Left ventricle myocardium inferior (tissue), 1 donor: ENCODE measurements at regions not wholly inside any gene's neighbourhood (a gene's known extent, or its start where the extent isn't known, plus 50 kb on each side); places are given as distances from the start of the nearest gene placed in this dataset.

Experiments
- DNase-seq: peaks from one replicate; pipeline ENCODE4 v3.0.0-alpha.2; 2020
- H3K27ac ChIP-seq: fragments of 200-600 bp; replicated peaks from 2 replicates; pipeline ENCODE4 v1.8.0; 2021
- H3K27me3 ChIP-seq: fragments of 200-600 bp; 2 replicates; pipeline ENCODE4 v1.8.0; 2021; ENCODE audit warnings: low read depth
- H3K36me3 ChIP-seq: fragments of 200-600 bp; 2 replicates; pipeline ENCODE4 v1.8.0; 2021
- H3K4me1 ChIP-seq: fragments of 200-600 bp; 2 replicates; pipeline ENCODE4 v1.8.0; 2021
- H3K4me3 ChIP-seq: fragments of 200-600 bp; 2 replicates; pipeline ENCODE4 v1.8.0; 2021; ENCODE audit warnings: mild to moderate bottlenecking, moderate library complexity
- H3K9me3 ChIP-seq: fragments of 200-600 bp; replicated peaks from 2 replicates; pipeline ENCODE4 v1.8.0; 2021
- intact Hi-C: fragments of 100-400 bp; cut with micrococcal nuclease; formaldehyde crosslinking; loops from one replicate; pipeline ENCODE4 v1.11.0; 2022
- TF ChIP-seq, protein P1 (sequence below): fragments of 200-600 bp; IDR thresholded peaks from 2 replicates; pipeline ENCODE4 v1.8.0; 2021; ENCODE audit warnings: antibody characterized with exemption, mild to moderate bottlenecking, borderline replicate concordance
- donor health status: DM: no; HTN: yes; CAD: no; lungs with severe emphysema.

DNA sequence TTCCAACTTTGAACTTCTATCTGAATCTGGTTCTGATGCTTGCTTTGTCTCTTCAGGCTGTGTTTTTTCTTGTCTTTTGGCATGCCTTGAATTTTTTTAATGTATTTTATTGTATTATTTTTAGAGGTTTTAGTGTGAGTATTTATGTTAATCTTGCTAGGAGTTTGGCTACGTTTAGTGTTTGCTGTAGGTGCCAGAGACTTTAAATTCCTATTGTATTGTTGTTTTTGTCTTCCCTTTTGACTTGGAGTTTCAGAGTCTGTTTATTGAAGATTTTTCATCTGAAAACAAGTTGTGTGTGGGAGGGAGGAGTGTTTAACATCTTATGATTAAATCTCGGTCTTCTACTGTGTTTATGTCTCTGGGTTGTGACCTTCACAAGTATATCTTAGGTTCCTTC lies 956.8 kb downstream of the TLE1 start:
- Histone ChIP-seq H3K27ac (no peak overlapping the region), H3K4me1 (no peaks in the 10 kb centered on the region), H3K4me3 (no peak overlapping the region), H3K9me3 (peaks cover 25% of the 10 kb centered on the region), H3K27me3 (no peaks in the 10 kb centered on the region), H3K36me3 (no peaks in the 10 kb centered on the region)
- no peak for DNase-seq
- intact Hi-C loops: no loop called here
- TF ChIP-seq, protein P1, sequence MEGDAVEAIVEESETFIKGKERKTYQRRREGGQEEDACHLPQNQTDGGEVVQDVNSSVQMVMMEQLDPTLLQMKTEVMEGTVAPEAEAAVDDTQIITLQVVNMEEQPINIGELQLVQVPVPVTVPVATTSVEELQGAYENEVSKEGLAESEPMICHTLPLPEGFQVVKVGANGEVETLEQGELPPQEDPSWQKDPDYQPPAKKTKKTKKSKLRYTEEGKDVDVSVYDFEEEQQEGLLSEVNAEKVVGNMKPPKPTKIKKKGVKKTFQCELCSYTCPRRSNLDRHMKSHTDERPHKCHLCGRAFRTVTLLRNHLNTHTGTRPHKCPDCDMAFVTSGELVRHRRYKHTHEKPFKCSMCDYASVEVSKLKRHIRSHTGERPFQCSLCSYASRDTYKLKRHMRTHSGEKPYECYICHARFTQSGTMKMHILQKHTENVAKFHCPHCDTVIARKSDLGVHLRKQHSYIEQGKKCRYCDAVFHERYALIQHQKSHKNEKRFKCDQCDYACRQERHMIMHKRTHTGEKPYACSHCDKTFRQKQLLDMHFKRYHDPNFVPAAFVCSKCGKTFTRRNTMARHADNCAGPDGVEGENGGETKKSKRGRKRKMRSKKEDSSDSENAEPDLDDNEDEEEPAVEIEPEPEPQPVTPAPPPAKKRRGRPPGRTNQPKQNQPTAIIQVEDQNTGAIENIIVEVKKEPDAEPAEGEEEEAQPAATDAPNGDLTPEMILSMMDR: no peak

DNA sequence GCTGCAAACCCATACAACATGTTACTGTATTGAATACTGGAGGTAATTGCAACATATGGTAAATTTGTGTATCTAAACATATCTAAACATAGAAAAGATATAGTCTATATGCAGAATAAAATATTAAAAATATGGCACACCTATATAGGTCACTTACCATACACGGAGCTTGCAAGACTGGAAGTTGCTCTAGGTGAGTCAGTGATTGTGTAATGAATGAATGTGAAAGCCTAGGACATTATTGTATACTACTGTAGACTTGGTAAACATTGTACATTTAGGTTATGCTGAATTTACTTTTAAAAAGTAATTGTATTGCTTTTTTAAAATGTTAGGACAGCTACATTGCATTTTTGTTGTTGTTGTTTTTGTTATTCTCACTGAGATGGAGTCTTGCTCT lies 968.8 kb downstream of the TLE1 start:
- intact Hi-C loops: no loop called here
- Histone ChIP-seq H3K4me1 (no peaks in the 10 kb centered on the region), H3K9me3 (peaks cover 38% of the 10 kb centered on the region), H3K36me3 (no peaks in the 10 kb centered on the region), H3K4me3 (no peak overlapping the region), H3K27ac (no peak overlapping the region), H3K27me3 (no peaks in the 10 kb centered on the region)
- no peak for DNase-seq
- TF ChIP-seq, protein P1: no peak

DNA sequence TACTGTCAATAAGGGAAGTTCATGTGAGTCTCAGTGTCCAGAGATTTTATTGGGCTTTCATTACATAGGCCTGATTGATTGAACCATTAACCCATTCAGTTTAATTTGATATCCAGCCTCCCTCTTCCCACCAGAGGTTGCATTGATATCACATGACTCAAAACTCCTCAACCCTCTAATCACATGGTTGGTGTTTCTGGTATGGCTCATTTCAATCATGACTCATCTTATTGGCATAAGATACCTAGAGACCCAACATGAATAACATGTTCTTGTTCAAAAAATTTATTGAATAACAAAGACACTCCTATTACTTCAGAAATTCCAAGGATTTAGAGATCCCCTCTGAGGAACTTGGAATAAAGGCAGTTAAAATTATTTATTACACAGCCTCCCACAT lies 982.2 kb downstream of the TLE1 start:
- Histone ChIP-seq H3K4me1 (no peaks in the 10 kb centered on the region), H3K9me3 (peaks cover 36% of the 10 kb centered on the region), H3K27me3 (no peaks in the 10 kb centered on the region), H3K36me3 (no peaks in the 10 kb centered on the region), H3K4me3 (no peak overlapping the region), H3K27ac (no peak overlapping the region)
- TF ChIP-seq, protein P1: no peak
- no peak for DNase-seq
- intact Hi-C loops: no loop called here

DNA sequence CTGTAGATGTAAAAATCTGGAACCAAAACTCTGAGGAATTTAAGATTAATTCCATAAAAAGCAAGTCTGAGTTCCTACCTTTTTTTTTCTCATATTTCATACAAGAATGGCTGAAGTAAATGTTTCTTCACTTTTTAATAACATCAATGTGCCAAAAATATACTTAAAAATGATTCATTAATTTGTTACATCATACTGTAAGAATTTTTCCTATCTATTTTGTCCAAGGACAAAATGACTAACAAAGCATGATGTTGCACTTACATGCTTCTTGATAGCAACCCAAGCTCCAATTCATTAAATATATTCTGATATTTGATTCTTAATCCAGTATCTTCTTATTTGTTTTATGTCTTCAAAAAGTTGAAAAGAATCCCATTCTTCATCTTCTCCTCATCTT lies 988.3 kb downstream of the TLE1 start:
- intact Hi-C loops: no loop called here
- Histone ChIP-seq H3K27me3 (no peaks in the 10 kb centered on the region), H3K4me3 (no peak overlapping the region), H3K36me3 (no peaks in the 10 kb centered on the region), H3K27ac (no peak overlapping the region), H3K9me3 (peaks cover 4% of the 10 kb centered on the region), H3K4me1 (peaks cover 3% of the 10 kb centered on the region)
- DNase-seq: no peak
- TF ChIP-seq, protein P1: no peak

DNA sequence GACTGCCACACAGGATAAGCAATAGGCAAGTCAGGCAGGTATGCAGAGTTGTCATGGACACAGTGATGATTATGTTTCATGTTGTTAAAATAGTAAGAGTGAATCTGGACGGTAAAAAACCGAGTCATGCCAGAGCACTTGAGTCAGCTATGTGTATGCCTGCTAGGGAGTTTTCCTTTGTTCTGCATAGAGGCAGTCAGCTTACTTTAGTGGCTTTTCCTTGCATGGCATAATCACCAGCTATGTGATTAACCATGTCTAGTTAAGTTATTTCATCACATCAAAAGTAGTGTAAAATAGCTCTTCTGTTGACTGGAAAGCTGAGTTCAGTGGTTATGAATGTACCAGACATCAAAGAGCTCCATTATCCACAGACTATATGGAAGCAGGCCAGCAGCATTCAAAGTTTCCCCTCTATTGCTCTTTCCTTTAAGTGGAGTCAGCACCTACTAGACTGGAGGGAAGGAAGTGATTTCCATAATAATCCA lies 989.8 kb downstream of the TLE1 start:
- Histone ChIP-seq H3K27ac (no peak overlapping the region), H3K36me3 (no peaks in the 10 kb centered on the region), H3K4me1 (peaks cover 3% of the 10 kb centered on the region), H3K4me3 (no peak overlapping the region), H3K9me3 (peaks cover 4% of the 10 kb centered on the region), H3K27me3 (no peaks in the 10 kb centered on the region)
- TF ChIP-seq, protein P1: no peak
- DNase-seq: no peak
- intact Hi-C loops: no loop called here
